ENCODE measurements at regions not wholly inside any gene's neighbourhood (a gene's known extent, or its start where the extent isn't known, plus 50 kb on each side); places are given as distances from the start of the nearest gene placed in this dataset.

GRCh38 chr9:27766073-27766835 lies 193.0 kb upstream of the C9orf72 start:
- Mint-ChIP-seq H3K27ac (no peak overlapping the region), H3K9me3 (no peaks in the 10 kb centered on the region), H3K36me3 (no peaks in the 10 kb centered on the region)
- DNase-seq (ENCODE audit: low spot score in 2 of 2) = no peak
- no peak for ATAC-seq

- H3K9me3 Mint-ChIP-seq = no peaks in the 10 kb centered on the region
- ATAC-seq (no peak), DNase-seq (ENCODE audit: low spot score in 2 of 2) (no peak)
- H3K27ac Mint-ChIP-seq = no peak overlapping the region
- no peaks in the 10 kb centered on the region for H3K36me3 Mint-ChIP-seq
Observed at GRCh38 chr9:27768781-27769180, 195.5 kb upstream of the C9orf72 start.

DNA sequence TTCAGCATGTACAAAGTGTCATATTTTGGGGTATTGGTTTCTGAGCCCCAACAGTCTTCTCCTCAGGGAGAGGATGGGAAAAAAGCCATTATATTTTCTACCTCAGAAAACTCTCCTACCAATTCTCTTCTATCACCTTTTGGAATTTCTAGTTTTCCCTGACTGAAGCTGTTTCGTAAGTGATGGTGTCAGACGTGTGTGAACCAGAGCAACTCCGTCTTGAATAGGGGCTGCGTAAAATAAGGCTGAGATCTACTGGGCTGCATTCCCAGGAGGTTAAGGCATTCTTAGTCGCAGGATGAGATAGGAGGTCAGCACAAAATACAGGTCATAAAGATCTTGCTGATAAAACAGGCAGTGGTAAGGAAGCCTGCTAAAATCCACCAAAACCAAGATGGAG lies 197.3 kb upstream of the C9orf72 start:
- Mint-ChIP-seq H3K9me3 (no peaks in the 10 kb centered on the region), H3K27ac (no peak overlapping the region), H3K36me3 (no peaks in the 10 kb centered on the region)
- no peak for ATAC-seq
- DNase-seq (ENCODE audit: low spot score in 2 of 2) = no peak

GRCh38 chr9:27771803-27772545 lies 198.7 kb upstream of the C9orf72 start:
- no peak for ATAC-seq
- Mint-ChIP-seq H3K27ac (no peak overlapping the region), H3K36me3 (no peaks in the 10 kb centered on the region), H3K9me3 (no peaks in the 10 kb centered on the region)
- DNase-seq (ENCODE audit: low spot score in 2 of 2) = no peak

DNA sequence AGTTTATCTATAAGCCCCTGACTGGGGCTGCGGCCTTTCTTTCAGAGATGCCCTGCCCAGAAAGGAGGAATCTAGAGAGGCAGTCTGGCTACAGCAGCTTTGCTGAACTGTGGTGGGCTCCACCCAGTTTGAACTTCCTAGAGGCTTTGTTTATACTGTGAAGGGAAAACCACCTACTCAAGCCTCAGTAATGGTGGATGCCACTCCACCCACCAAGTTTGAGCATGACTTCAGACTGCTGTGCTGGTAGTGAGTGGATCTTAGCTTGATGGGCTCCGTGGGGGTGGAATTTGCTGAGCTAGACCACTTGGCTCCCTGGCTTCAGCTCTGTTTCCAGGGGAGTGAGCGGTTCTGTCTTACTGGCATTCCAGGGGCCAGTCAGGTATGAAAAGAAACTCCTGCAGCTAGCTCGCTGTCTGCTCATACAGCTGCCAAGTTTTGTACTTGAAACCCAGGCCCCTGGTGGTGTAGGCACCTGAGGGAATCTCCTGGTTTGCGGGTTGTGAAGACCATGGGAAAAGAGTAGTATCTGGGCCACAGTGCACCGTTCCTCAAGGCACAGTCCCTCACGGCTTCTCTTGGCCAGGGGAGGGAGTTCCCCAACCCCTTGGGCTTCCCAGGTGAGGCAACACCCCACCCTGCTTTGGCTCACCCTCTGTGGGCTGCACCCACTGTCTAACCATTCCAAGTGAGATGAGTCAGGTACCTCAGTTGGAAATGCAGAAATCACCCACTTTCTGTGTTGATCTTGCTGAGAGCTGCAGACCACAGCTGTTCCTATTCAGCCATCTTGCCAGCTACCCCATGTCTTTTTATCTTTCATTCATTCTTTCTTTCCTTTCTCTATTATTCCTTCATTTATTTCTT lies 211.8 kb upstream of the C9orf72 start:
- DNase-seq (ENCODE audit: low spot score in 2 of 2) = peak; percentile 21 to 54
- H3K36me3 Mint-ChIP-seq = peaks cover 4 to 11% of the 10 kb centered on the region in 2 donors
- no peak overlapping the region for H3K27ac Mint-ChIP-seq
- peaks cover 16 to 21% of the 10 kb centered on the region in 2 donors for H3K9me3 Mint-ChIP-seq
- peak; percentile 40 to 85 for ATAC-seq

DNA sequence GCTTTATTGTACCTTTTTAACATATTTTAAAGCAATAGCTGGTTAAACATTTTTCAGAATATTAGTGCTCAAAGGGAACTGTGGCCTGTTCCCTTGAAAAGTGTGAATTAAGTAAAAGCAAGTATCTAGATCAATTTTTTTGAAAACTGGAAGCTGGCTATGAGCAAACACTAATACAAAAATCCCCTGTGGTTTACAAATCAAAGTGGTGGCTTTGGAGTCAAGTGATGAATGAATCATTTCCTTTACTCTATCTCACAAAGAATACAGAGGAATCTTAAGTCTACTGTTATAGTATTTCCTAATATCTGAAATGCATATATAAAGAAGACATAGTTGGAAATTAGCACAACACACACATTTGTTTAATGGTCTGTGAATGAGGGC lies 212.4 kb upstream of the C9orf72 start:
- peak; percentile 41 to 92 for ATAC-seq
- H3K36me3 Mint-ChIP-seq = peaks cover 4 to 11% of the 10 kb centered on the region in 2 donors
- no peak for DNase-seq (ENCODE audit: low spot score in 2 of 2)
- H3K9me3 Mint-ChIP-seq = peaks cover 16 to 21% of the 10 kb centered on the region in 2 donors
- H3K27ac Mint-ChIP-seq = no peak overlapping the region

GRCh38 chr9:27787891-27788290 lies 214.6 kb upstream of the C9orf72 start:
- Mint-ChIP-seq H3K27ac (no peak overlapping the region), H3K9me3 (peaks cover 10% of the 10 kb centered on the region in 2 donors), H3K36me3 (peaks cover 0 to 11% of the 10 kb centered on the region in 2 donors)
- ATAC-seq = no peak
- DNase-seq (ENCODE audit: low spot score in 2 of 2) = no peak

DNA sequence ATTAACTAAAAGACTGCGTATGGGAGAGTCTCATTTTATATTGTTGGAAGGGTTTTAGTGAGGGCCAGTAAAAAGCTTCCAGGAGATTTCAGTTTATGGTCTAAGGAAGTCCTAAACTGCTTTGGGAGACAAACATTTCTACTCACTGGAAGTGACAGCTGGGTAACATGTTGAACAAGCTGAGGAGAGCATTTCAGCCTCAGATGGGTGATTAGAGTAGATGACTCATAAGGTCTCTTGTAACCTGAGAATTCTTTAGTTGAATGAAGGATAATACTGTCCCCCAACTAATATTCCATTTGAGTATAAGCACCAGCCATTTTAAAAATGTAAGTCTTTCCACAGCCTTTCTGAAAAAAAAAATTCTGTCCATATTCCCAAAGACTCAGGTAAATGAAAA lies 218.0 kb upstream of the C9orf72 start:
- H3K9me3 Mint-ChIP-seq = peaks cover 6 to 9% of the 10 kb centered on the region in 2 donors
- ATAC-seq = no peak

GRCh38 chr9:27792971-27793689 lies 219.8 kb upstream of the C9orf72 start:
- Mint-ChIP-seq H3K9me3 (peaks cover 5 to 9% of the 10 kb centered on the region in 2 donors), H3K27ac (no peak overlapping the region), H3K36me3 (no peaks in the 10 kb centered on the region)
- DNase-seq (ENCODE audit: low spot score in 2 of 2) = no peak
- ATAC-seq = no peak

More for the DNA sequence above, 218.0 kb upstream of the C9orf72 start:
- no peak for DNase-seq (ENCODE audit: low spot score in 2 of 2)
- H3K27ac Mint-ChIP-seq = no peak overlapping the region
- no peaks in the 10 kb centered on the region for H3K36me3 Mint-ChIP-seq

- H3K27ac Mint-ChIP-seq = no peak overlapping the region
- H3K9me3 Mint-ChIP-seq = peaks cover 0 to 4% of the 10 kb centered on the region in 2 donors
- no peak for DNase-seq (ENCODE audit: low spot score in 2 of 2)
- no peaks in the 10 kb centered on the region for H3K36me3 Mint-ChIP-seq
- no peak for ATAC-seq
Observed at GRCh38 chr9:27799326-27799725, 226.0 kb upstream of the C9orf72 start.

DNA sequence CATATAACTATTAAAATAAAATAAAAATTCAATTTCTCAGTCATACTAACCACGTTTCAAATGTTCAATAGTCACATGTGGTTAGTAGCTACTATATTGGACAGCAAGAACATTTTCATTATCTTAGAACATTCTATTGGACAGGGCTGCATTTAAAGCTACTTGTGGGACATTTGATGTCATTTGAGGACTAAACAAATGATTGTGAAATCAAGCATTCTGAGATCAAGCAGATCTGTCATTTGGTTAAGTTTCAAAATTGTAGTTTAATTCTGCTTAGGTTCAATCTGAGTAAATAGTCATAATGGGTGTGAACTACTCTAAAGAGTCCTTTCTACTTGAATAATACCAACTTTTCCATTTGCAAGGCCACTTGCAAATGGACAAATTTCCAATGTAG lies 226.9 kb upstream of the C9orf72 start:
- ATAC-seq = no peak
- DNase-seq (ENCODE audit: low spot score in 2 of 2) = no peak
- Mint-ChIP-seq H3K9me3 (no peaks in the 10 kb centered on the region), H3K27ac (no peak overlapping the region), H3K36me3 (no peaks in the 10 kb centered on the region)

DNA sequence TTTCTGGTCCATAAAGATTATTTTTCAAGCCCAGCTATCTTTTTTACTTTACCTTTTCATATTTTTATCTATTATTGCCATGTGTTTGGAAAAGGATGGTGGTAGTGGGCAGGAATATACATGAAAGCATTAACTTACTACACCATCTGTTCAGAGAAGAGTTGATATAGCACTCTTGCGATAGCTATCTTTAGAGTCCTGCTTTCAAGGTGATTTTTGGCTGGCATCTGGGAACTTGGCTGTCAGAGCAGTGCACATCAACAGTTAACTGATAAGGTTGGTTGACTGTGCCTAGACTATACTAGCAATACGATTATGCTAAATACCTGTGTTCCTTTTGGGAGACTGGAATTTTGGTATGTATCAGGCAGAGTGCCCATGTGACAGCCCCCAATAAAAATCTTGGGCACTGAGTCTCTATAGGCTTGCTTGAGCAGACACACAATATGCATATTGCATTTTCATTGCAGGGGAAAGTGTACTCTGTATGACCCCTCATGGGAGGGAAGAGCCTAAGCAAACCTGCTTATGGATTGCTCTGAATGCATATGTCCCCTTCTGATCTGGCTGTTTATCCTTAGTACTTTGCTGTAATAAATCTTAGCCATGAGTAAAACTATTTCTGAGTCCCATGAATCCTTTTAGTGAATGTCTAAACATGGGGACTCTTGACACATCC lies 227.6 kb upstream of the C9orf72 start:
- DNase-seq (ENCODE audit: low spot score in 2 of 2) (no peak), ATAC-seq (no peak)
- no peaks in the 10 kb centered on the region for H3K9me3 Mint-ChIP-seq
- H3K27ac Mint-ChIP-seq = no peak overlapping the region
- no peaks in the 10 kb centered on the region for H3K36me3 Mint-ChIP-seq

GRCh38 chr9:27801545-27801944 lies 228.3 kb upstream of the C9orf72 start:
- DNase-seq (ENCODE audit: low spot score in 2 of 2) (no peak), ATAC-seq (no peak)
- Mint-ChIP-seq H3K36me3 (no peaks in the 10 kb centered on the region), H3K27ac (no peak overlapping the region), H3K9me3 (no peaks in the 10 kb centered on the region)

GRCh38 chr9:27802418-27802817 lies 229.1 kb upstream of the C9orf72 start:
- Mint-ChIP-seq H3K36me3 (no peaks in the 10 kb centered on the region), H3K9me3 (no peaks in the 10 kb centered on the region), H3K27ac (no peak overlapping the region)
- DNase-seq (ENCODE audit: low spot score in 2 of 2) (no peak), ATAC-seq (no peak)

DNA sequence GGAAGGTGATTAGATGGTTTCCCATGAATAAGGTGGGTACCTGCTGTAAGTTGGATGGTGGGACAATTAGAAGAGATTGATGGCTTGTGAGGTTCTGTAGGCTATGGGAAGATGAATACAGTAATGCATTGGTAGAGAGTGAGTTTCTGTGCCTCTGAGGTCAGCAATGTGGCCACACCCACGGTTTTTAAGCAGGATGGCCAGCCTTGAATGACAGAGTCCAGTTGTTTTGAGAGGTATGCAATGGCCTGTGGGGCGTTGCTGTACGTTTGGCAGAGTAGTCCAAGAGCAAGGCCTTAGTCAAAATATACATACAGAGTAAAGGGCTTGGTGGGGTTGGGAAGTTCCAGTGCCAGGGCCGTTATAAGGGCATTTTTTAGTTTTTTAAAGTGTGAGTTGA lies 235.6 kb upstream of the C9orf72 start:
- no peak for DNase-seq (ENCODE audit: low spot score in 2 of 2)
- no peak overlapping the region for H3K27ac Mint-ChIP-seq
- H3K36me3 Mint-ChIP-seq = no peaks in the 10 kb centered on the region
- ATAC-seq = no peak
- H3K9me3 Mint-ChIP-seq = no peaks in the 10 kb centered on the region

DNA sequence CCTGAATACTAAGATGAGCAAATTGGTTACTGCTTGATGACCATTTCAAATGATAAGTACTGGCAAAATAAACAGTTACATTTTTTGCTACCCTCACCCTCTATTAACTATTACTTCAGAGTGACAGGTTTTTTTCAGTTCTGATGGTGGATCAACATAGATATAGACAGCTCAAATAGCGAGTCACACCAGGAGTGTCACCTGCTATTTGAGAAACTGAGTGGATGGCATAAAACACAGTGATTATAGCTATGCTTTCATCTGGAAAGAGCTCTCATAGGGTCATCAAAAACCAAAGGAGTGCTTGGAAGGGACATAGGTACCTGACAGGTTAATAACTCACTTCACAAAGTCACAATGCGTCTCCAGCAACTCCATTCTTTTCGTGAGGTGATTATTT lies 244.5 kb upstream of the C9orf72 start:
- no peaks in the 10 kb centered on the region for H3K9me3 Mint-ChIP-seq
- H3K27ac Mint-ChIP-seq = no peak overlapping the region
- ATAC-seq (no peak), DNase-seq (ENCODE audit: low spot score in 2 of 2) (no peak)
- H3K36me3 Mint-ChIP-seq = no peaks in the 10 kb centered on the region
